SK-N-MC (cell line): ENCODE measurements at regions not wholly inside any gene's neighbourhood (a gene's known extent, or its start where the extent isn't known, plus 50 kb on each side); places are given as distances from the start of the nearest gene placed in this dataset.

Experiments
- EZH2 ChIP-seq: fragments of 200-600 bp; sonication (generic); IDR thresholded peaks from one replicate; pipeline ENCODE4 v1.6.1; 2017; ENCODE audit warnings: antibody characterized with exemption
- POLR2AphosphoS5 ChIP-seq: IDR thresholded peaks from 2 replicates; pipeline ENCODE4 v1.6.1; 2012; ENCODE audit warnings: mild to moderate bottlenecking, low read depth, low read length, borderline replicate concordance

DNA sequence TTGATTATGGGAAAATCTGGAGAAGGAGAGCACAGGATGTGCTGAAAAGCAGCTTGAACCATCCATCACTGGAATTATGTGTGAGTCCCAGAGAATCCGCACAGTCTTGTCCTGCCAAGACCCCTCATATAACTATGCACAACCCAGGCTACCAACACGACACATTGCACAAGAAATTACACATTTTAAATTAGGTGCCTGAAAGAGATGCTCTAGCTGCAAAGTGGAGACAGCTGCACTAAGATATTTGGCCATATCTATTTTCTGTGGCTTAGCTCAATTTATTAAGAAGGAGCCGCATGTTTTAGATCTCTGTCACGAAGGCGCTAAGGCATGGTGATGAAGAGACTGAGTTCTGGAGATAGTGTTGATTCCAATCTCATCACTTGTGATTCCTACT lies 1308.4 kb downstream of the CDH8 start:
- TF ChIP-seq EZH2 = no peak
- TF ChIP-seq POLR2AphosphoS5 = no peak
